Testis (tissue), 2 donors: ENCODE measurements at regions not wholly inside any gene's neighbourhood (a gene's known extent, or its start where the extent isn't known, plus 50 kb on each side); places are given as distances from the start of the nearest gene placed in this dataset.

Experiments
- DNase-seq: peaks from one replicate; pipeline ENCODE4 v3.0.0-alpha.2; 2019
- H3K27ac ChIP-seq, 2 donors: fragments of 200-600 bp; sonication (generic); one replicate each; pipeline ENCODE4 v1.5.1; 2019
- H3K27me3 ChIP-seq: fragments of 200-600 bp; sonication (generic); one replicate; pipeline ENCODE4 v1.5.1; 2019
- H3K36me3 ChIP-seq: fragments of 200-600 bp; sonication (generic); one replicate; pipeline ENCODE4 v1.5.1; 2017; ENCODE audit warnings: low read depth; ENCODE audit errors: missing control alignments
- H3K4me1 ChIP-seq: fragments of 200-600 bp; sonication (generic); one replicate; pipeline ENCODE4 v1.5.1; 2019
- H3K4me3 ChIP-seq, 2 donors: fragments of 200-600 bp; sonication (generic); one replicate each; pipeline ENCODE4 v1.5.1; 2017 to 2019
- H3K9me3 ChIP-seq: fragments of 200-600 bp; sonication (generic); one replicate; pipeline ENCODE4 v1.5.1; 2017
- POLR2A ChIP-seq: fragments of 450-650 bp; IDR thresholded peaks from one replicate; pipeline ENCODE4 v1.6.1; 2017; ENCODE audit warnings: antibody characterized with exemption, mild to moderate bottlenecking, moderate library complexity
- WGBS, 2 donors: methylation state at CpG; one replicate each; pipeline ENCODE4 v1.1.5; 2018; 5-methylcytosine and 5-hydroxymethylcytosine counted together
- intact Hi-C: fragments of 100-400 bp; cut with DNase I; formaldehyde crosslinking; loops from one replicate; pipeline ENCODE4 v1.15.1; 2023; ENCODE audit warnings: low total_unique reads
- TF ChIP-seq, protein P1 (sequence below), 3 experiments: fragments of 450-650 bp in 2 of 3; fragments of 200-600 bp in 1 of 3; sonication (generic) in 1 of 3; IDR thresholded peaks; one replicate each; pipeline ENCODE4 v1.5.1; 2016 to 2019; ENCODE audit warnings: antibody characterized with exemption in 3 of 3, mild to moderate bottlenecking in 2 of 3, moderate library complexity in 1 of 3

- no peak for TF ChIP-seq POLR2A
- TF ChIP-seq, protein P1, sequence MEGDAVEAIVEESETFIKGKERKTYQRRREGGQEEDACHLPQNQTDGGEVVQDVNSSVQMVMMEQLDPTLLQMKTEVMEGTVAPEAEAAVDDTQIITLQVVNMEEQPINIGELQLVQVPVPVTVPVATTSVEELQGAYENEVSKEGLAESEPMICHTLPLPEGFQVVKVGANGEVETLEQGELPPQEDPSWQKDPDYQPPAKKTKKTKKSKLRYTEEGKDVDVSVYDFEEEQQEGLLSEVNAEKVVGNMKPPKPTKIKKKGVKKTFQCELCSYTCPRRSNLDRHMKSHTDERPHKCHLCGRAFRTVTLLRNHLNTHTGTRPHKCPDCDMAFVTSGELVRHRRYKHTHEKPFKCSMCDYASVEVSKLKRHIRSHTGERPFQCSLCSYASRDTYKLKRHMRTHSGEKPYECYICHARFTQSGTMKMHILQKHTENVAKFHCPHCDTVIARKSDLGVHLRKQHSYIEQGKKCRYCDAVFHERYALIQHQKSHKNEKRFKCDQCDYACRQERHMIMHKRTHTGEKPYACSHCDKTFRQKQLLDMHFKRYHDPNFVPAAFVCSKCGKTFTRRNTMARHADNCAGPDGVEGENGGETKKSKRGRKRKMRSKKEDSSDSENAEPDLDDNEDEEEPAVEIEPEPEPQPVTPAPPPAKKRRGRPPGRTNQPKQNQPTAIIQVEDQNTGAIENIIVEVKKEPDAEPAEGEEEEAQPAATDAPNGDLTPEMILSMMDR (IDR thresholded peaks at IDR 0.05), result no peak
- 88 to 98% methylated on average over 2 of the region's 2 CpGs for WGBS, 2 donors
- Histone ChIP-seq H3K4me3 (no peak overlapping the region), H3K9me3 (no peaks in the 10 kb centered on the region), H3K27ac (no peak overlapping the region), H3K36me3 (no peaks in the 10 kb centered on the region), H3K4me1 (no peaks in the 10 kb centered on the region), H3K27me3 (no peaks in the 10 kb centered on the region)
- DNase-seq, result no peak
- intact Hi-C loops, result no loop called here
Observed at GRCh38 chr11:131073167-131073566, 156.9 kb upstream of the SNX19 start.

DNA sequence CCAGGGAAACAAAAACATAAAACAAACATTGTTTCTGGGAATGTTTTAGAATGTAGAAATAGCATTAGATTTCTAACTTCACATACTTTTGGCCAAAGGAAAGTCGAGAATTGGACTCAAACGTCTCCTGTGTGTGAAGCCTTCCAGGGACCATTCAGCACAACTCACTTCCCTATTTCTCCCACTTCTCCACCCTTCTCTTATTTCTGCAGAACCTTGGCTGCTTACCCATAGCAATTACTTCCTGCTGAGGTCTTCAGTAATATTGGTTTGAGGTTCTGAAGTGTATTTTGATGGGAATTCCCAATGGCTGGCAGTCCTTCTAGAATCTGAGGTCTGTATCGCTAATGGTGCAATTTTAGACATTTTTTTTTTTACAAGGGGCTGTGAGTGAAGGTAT, 158.3 kb upstream of the SNX19 start:
- TF ChIP-seq, protein P1 (IDR thresholded peaks at IDR 0.05), result no peak
- no peak for TF ChIP-seq POLR2A
- Histone ChIP-seq H3K9me3 (no peaks in the 10 kb centered on the region), H3K36me3 (no peaks in the 10 kb centered on the region), H3K27ac (no peak overlapping the region), H3K4me1 (no peaks in the 10 kb centered on the region), H3K27me3 (no peaks in the 10 kb centered on the region), H3K4me3 (no peak overlapping the region)
- intact Hi-C loops, result no loop called here
- no peak for DNase-seq
- WGBS, 2 donors, result 68 to 72% methylated on average over 3 of the region's 3 CpGs

GRCh38 chr11:131077340-131077739, 161.1 kb upstream of the SNX19 start:
- H3K4me3 ChIP-seq, result no peak overlapping the region
- H3K9me3 ChIP-seq, result no peaks in the 10 kb centered on the region
- H3K36me3 ChIP-seq, result no peaks in the 10 kb centered on the region
- no peaks in the 10 kb centered on the region for H3K27me3 ChIP-seq
- TF ChIP-seq POLR2A, result no peak
- TF ChIP-seq, protein P1 (IDR thresholded peaks at IDR 0.05), result no peak
- no peak for DNase-seq
- H3K4me1 ChIP-seq, result no peaks in the 10 kb centered on the region
- intact Hi-C loops, result no loop called here
- no peak overlapping the region for H3K27ac ChIP-seq

DNA sequence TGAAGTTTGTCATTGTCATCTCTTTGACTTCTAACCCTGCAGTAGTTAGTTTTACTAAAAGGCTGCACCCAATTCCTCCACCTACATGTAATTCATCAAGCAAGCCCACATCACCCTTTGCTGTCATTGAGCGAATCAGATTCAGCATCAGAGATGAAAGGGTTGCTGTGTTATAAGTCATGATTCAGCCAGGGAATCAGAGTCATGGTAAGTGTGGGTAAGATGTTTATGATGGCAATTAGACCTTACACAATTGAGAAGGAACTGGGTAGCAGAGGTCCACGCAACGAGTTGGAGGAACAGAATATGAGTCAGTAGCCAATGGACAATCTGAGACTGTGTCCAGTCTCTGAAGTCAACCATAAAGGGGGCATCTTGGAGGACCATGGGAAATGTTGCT, 162.8 kb upstream of the SNX19 start:
- no peak overlapping the region for H3K4me3 ChIP-seq
- no peak overlapping the region for H3K27ac ChIP-seq
- H3K36me3 ChIP-seq, result no peaks in the 10 kb centered on the region
- no peaks in the 10 kb centered on the region for H3K27me3 ChIP-seq
- no peak for TF ChIP-seq POLR2A
- TF ChIP-seq, protein P1 (IDR thresholded peaks at IDR 0.05), result no peak
- DNase-seq, result no peak
- H3K4me1 ChIP-seq, result no peaks in the 10 kb centered on the region
- H3K9me3 ChIP-seq, result no peaks in the 10 kb centered on the region
- intact Hi-C loops, result no loop called here
- 87 to 89% methylated on average over 3 of the region's 3 CpGs for WGBS, 2 donors

DNA sequence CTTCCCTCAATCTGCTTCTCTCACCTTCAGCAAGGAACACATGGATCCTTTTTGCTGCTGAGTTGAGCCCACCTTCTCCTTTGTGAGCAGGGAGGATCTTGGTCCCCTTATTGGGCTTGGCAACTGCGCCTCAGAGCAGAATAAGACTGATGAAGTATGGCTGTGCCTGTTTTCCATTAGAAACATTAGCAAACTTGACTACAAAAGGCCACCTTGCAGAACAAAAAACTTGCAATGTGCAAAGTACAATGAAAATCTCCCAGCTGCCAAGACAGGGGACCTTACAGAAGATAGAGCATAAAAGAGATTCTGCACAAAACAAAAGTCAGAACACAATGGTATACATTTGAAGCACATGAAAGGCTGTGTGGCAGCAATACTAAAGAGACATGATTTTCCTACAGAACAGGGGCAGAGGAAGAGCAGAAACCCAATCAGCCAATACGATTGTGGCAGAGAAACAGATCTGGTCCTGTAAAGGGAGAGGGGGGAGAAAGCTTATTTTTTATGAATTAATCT, 173.5 kb upstream of the SNX19 start:
- Histone ChIP-seq H3K36me3 (no peaks in the 10 kb centered on the region), H3K27ac (no peak overlapping the region), H3K9me3 (no peaks in the 10 kb centered on the region), H3K4me1 (no peaks in the 10 kb centered on the region), H3K27me3 (no peaks in the 10 kb centered on the region), H3K4me3 (no peak overlapping the region)
- TF ChIP-seq, protein P1 (IDR thresholded peaks at IDR 0.05), result no peak
- TF ChIP-seq POLR2A, result no peak
- WGBS, 2 donors, result 79 to 91% methylated on average over 2 of the region's 2 CpGs
- no peak for DNase-seq
- intact Hi-C loops, result no loop called here
